ENCODE measurements at regions not wholly inside any gene's neighbourhood (a gene's known extent, or its start where the extent isn't known, plus 50 kb on each side); places are given as distances from the start of the nearest gene placed in this dataset.

DNA sequence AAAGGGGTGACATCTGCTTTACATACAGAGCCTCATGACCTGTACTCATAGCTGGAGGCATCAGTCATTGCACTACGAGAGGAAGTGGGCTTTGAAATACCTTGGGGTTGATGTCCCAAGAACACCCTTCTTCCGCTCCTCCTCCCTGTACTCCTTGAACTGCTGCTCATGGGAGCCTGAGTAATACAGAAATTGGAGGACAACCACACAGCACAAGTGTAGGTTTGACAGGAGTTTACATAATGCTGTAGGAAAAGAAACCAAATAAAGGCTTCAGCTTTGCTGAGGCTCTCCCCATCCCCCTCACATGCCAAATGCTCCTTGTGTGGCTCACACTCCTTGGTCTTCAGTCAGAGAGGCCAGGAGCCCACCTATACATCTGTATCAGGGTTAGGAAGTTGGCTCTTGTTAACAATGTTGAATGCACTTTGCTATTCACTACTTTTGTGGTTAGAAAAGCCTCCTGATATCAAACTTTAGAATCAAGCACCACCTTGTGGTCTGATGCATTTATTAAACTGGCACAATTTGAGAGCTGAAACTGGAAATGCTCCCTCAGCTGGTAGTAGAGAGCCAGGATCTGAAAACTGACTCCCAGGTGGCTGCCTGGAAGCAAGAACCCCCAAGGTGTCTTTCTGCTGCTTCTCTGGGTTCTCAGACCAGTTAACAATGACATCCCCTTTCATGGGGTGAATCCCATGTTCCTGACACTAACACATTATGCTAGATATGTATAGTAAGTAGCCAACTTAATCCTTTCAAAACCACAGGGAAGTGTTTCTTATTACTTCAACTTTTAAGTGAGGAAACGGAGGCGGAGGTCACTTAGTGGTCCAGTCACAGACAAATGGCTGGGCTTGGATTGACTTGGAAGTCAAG lies 56.2 kb upstream of the EDN1 start:
- no peaks in the 10 kb centered on the region for H3K4me1 ChIP-seq (ENCODE audit: control insufficient read depth in 2 of 2, insufficient read depth in 2 of 2, low read length in 1 of 2)
- H3K36me3 ChIP-seq (ENCODE audit: control insufficient read depth in 2 of 2, insufficient read depth in 2 of 2, low read length in 1 of 2), result no peaks in the 10 kb centered on the region
- no peaks in the 10 kb centered on the region for H3K9me3 ChIP-seq (ENCODE audit: control insufficient read depth in 2 of 2, insufficient read depth in 1 of 2, low read depth in 1 of 2, low read length in 1 of 2)
- no peak overlapping the region for H3K4me3 ChIP-seq (ENCODE audit: low read depth in 1 of 2, low read length in 2 of 2)
- 69 to 71% methylated on average over 4 of the region's 4 CpGs for WGBS, 2 donors
- H3K27ac ChIP-seq (ENCODE audit: low read depth in 2 of 2, low read length in 1 of 2), result no peak overlapping the region
- H3K27me3 ChIP-seq (ENCODE audit: control insufficient read depth in 1 of 2, insufficient read depth in 2 of 2, low read length in 2 of 2), result no peaks in the 10 kb centered on the region

GRCh38 chr6:12235341-12235740 lies 54.8 kb upstream of the EDN1 start:
- Histone ChIP-seq H3K27ac (ENCODE audit: low read depth in 2 of 2, low read length in 1 of 2) (no peak overlapping the region), H3K27me3 (ENCODE audit: control insufficient read depth in 1 of 2, insufficient read depth in 2 of 2, low read length in 2 of 2) (no peaks in the 10 kb centered on the region), H3K4me3 (ENCODE audit: low read depth in 1 of 2, low read length in 2 of 2) (no peak overlapping the region), H3K36me3 (ENCODE audit: control insufficient read depth in 2 of 2, insufficient read depth in 2 of 2, low read length in 1 of 2) (no peaks in the 10 kb centered on the region), H3K9me3 (ENCODE audit: control insufficient read depth in 2 of 2, insufficient read depth in 1 of 2, low read depth in 1 of 2, low read length in 1 of 2) (no peaks in the 10 kb centered on the region), H3K4me1 (ENCODE audit: control insufficient read depth in 2 of 2, insufficient read depth in 2 of 2, low read length in 1 of 2) (no peaks in the 10 kb centered on the region)
- 82 to 84% methylated on average over 5 of the region's 5 CpGs for WGBS, 2 donors

GRCh38 chr6:12238219-12238618 lies 51.9 kb upstream of the EDN1 start:
- WGBS, 2 donors, result 85 to 91% methylated on average over 8 of the region's 8 CpGs
- H3K27me3 ChIP-seq (ENCODE audit: control insufficient read depth in 1 of 2, insufficient read depth in 2 of 2, low read length in 2 of 2), result no peaks in the 10 kb centered on the region

More at GRCh38 chr6:12238219-12238618, 51.9 kb upstream of the EDN1 start:
- no peak overlapping the region for H3K27ac ChIP-seq (ENCODE audit: low read depth in 2 of 2, low read length in 1 of 2)
- no peaks in the 10 kb centered on the region for H3K4me1 ChIP-seq (ENCODE audit: control insufficient read depth in 2 of 2, insufficient read depth in 2 of 2, low read length in 1 of 2)
- no peaks in the 10 kb centered on the region for H3K9me3 ChIP-seq (ENCODE audit: control insufficient read depth in 2 of 2, insufficient read depth in 1 of 2, low read depth in 1 of 2, low read length in 1 of 2)
- H3K4me3 ChIP-seq (ENCODE audit: low read depth in 1 of 2, low read length in 2 of 2), result no peak overlapping the region
- no peaks in the 10 kb centered on the region for H3K36me3 ChIP-seq (ENCODE audit: control insufficient read depth in 2 of 2, insufficient read depth in 2 of 2, low read length in 1 of 2)
